HG03060 (cell line): ENCODE measurements at regions not wholly inside any gene's neighbourhood (a gene's known extent, or its start where the extent isn't known, plus 50 kb on each side); places are given as distances from the start of the nearest gene placed in this dataset.
A peak's percentile ranks its signal among the peaks of the same experiment; 100 is the strongest.
"Not testable (repeated sequence)": the region's sequence is repeated elsewhere in the genome, so short reads cannot be mapped to it uniquely, and the experiment has no call there.

ENCODE experiments used
- ATAC-seq: cut with Tn5 transposase; IDR thresholded peaks from one replicate; pipeline ENCODE4 v1.9.1; 2021; ENCODE audit warnings: low read depth, moderate number of reproducible peaks; ENCODE audit not compliant: unreplicated experiment

DNA sequence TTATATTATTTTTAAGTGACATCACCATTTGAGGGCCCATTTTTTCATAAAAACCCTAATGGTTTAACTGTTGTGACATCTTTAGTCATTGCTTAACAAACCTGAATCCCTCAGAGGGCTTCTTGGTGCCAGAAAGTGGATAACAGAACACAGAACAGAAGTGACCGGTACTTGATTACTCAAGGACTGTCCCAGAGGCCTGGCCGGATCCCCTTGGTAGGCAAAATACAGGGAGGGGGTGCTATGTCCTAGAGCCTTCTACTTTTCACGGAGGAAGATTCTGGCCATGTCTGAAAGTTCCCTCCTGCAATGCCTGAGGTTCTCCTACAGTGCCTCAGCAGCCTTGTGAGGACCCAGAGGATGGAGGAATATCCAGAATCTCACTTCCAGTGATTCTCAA, 94.3 kb upstream of the DCLK2 start:
- no peak for ATAC-seq

DNA sequence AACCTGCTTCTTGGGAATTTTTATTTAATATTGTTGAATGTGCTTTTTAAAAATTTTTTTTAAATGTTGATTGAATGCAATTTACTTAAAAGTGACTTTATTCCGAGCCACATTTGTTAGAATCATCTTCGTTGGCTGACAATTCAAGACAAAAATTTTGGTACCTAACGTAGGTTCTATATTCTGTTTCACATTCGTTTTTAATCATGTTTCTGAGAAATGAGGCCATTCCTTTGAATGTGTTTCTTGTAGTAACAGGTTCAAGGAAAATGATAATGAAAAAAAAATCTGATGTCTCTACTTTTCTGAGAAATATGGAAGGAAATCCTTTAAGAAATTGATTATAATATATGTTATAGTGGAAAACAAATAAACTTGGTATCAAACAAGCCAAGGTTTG, 92.3 kb upstream of the DCLK2 start:
- no peak for ATAC-seq

DNA sequence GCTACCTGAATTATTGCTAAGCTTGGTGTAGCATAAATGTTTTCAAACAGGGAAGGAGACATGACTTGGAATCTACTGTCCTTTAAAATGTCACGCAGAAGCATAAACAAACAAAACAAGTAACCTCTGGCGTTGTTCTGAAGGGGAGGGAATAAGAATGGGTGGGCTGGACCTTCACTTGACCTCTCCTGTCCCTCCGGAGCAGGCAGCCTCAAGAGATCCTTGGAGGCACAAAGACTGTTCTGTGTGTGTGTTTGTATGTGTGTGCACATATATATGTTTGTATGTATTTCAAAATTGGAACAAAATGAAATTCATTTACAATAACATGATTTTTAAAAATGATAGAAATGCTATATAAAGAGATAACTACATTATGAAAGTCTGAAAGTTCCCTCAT, 91.3 kb upstream of the DCLK2 start:
- ATAC-seq: no peak

DNA sequence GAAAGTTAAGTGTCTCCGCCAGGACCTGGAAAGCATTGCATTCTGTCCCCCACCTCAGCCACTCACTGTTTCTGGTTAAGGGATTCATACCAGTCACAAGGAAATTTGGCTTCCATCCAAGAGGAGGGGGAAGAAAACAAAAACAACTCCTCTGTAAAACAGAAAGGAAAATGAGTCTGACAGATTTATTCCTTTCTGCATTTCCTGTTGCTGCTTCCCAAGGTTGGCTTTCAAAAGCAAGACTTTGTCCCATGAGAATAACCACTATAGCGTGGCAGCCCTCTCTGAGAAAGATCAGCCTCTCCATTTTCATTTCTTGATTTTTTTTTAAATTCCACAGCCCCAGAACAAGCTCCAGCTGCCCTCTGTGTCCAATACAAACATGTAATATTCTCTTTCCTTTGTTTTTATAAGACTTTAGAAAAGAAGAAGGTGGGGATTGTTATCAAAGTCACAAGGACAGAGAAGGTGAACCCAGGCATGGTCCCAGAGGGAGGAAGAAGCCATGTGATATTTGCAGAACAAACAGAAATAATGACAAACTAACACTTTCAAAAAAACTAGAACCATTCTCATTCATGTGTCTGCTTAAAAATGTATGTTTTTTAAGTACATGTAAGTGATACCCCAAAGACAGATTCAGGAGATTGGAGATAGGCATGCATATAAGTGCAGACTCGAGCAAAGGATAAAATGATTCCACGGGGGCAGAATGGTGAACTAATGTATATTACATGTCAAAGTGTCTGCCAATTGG, 90.7 kb upstream of the DCLK2 start:
- ATAC-seq: no peak

DNA sequence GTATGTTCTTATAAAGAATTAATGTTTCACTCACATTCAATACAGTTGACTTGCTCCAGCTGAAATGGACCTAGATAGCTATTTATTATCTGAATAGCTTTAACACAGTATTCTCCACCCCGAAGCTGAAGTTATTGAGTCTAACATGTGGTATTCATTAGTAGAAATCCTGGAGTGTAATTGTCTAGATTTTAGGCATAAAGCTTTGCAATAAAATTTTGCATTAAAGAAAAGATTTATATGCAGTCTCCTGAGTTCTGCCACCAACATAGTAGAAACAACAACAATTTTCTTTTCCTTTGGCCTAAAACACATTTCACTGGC, 90.2 kb upstream of the DCLK2 start:
- ATAC-seq: no peak

DNA sequence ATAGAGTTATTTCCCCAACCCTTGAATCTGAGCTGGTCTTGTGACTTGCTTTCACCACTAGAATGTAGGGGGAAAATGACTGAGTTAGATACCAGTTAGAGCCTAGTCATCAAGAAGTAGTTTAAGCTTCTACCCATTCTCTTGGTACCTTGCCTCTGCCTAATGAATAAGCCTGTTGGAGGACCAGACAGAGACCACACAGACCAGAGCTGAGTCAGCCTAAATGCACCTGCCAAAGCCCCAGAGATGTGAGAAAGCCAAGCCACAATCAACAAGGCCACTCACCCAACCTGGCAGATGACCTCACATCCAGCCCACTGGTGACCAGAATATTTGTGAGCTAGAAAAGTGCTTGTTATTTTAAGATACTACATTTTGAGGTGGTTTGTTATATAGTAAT, 85.2 kb upstream of the DCLK2 start:
- no peak for ATAC-seq

DNA sequence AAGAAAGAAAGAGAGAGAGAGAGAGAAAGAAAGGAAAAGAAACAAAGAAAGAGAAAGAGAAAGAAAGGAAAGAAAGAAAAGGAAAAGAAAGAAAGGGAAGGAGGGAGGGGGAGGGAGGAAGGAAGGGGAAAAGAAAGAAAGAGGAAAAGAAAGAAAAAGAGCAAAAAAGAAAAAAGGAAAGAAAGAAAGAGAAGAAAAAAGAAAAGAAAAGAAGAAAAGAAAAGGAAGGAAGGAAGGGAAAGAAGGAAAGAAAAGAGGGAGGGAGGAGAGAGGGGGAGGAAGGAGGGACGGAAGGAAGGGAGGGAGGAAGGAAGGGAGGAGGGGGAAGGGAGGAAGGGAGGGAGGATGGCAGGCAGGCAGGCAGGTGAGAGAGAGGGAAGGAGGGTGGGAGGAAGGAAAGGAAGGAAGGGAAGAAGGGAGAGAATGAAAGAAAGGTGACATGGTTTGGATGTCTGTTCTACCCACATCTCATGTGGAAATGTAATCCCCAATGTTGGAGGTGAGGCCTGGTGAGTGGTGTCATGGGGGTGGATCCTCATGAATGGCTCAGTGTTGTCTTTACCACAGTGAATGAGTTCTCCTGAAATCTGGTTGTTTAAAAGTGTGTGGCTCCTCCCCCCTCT, 83.0 kb upstream of the DCLK2 start:
- no peak for ATAC-seq

DNA sequence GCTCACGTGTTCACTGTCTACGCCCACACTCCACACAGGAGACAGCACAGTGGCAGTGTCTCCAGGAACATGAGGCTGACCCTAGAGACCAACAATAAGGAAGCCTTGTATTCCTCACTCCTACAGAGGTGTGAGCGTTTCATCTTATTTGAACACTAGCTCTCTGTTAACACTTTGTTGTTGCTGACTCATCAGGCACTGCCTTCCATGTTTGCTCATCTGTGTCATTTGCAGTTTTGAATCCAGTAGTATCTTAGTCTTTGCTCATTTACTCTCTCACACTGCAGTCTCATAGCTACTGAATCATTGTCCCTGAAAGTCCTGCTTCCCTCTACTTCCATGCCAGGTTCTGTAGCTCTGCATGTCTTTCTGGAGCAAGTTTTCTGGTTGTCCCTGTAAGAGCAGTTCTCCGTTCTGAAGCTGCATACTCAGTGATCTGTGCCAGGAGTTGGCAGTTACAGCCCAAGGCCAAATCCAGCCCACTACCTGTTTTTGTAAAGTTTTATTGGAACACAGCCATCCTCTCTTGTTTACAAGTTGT, 80.3 kb upstream of the DCLK2 start:
- ATAC-seq: peak; percentile 77

DNA sequence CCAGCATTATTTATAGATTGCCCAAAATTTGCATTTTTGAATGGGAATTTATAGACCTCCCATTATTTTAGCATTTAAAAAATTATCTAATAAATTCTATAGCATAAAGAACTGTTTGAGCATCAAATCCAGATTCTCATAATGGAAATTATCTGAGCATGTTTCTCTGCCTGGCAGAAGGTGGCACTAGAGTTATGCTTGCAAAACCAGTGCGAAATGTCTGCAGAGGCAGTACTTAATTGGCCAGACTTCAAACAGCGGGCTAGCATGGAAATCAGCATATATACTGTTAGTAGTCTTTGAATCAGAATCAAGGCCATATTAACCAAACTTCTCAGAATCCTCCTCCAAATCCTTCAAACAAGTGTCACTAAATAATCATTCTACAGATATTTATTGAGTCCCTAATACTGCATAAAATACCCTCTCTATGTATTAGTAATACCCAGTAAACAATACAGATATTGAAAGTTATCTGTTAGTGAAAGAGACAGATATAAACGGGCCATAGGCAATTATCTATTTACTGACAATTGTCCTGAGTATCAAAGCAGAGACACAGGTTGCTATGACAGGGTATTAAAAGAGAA, 78.7 kb upstream of the DCLK2 start:
- ATAC-seq: no peak

DNA sequence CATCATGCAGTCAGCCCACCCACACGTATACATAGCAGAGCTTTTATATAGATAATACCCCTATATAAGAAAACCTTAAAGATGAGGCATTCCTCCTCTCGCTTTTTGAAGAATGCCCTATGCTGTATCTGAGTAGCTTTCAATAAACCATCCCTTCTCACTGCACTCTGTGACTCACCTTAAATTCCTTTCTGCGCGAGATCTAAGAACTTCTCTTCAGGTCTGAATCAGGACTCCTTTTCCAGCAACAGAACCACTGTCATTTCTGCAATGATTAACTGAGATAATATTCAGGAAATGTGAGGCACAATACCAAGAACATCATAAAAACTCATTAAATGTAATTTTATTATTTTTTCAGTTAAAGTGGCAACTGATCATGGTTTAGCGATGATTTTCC, 76.4 kb upstream of the DCLK2 start:
- ATAC-seq: no peak

DNA sequence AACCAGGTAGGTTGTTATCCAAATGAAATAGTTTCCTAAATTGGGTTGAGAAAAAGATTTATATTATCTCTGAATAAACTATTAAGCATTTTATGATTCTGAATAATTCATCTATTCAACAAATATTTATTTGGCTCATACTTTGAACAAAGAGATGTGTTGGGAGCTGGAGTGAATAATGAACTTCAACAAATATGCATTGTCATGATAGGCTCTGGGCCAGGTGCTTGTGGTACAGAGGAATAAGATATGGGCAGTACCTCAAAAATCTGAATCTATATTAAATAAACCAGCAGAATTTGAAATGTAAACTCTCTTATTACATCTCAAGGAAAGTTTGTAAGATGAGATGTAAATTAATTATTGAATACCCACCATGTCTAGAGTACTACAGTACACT, 75.7 kb upstream of the DCLK2 start:
- ATAC-seq: no peak

DNA sequence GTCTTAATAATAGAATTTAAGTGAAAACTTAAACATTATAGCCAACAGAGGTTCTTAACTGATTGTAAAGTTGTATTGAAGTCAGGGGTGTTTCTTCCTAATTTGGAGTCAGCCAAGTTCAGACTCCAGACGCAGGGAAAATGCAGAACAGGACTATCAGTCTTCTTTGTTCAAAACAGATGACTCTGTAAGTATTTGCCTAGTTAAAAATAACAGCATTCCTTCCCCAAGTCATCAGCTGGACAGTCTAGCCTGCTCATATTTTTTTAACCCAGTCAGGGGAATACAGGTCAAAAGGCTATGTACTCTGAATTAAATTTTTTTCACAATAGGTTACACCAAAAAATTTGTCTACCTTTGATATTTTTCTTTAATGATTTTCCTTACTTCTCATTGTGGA, 73.8 kb upstream of the DCLK2 start:
- no peak for ATAC-seq

DNA sequence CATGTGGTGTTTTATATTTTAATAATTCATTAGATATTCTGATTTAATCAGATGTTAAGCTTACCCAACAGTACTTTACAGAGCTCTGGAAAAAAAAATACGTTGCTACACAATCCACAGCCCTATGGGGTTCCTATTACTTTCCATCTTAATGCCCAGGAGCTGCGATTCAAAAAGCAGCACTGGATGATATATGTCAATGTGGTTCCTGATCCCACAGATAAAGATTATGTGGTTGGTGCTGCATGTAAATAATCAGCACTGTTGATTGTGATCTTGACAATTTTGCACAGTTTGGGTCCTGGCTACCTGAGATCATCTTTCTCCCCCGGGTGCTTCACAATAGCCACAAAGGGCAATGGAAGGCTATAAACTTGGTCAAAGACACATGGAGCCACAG, 72.7 kb upstream of the DCLK2 start:
- ATAC-seq: no peak

DNA sequence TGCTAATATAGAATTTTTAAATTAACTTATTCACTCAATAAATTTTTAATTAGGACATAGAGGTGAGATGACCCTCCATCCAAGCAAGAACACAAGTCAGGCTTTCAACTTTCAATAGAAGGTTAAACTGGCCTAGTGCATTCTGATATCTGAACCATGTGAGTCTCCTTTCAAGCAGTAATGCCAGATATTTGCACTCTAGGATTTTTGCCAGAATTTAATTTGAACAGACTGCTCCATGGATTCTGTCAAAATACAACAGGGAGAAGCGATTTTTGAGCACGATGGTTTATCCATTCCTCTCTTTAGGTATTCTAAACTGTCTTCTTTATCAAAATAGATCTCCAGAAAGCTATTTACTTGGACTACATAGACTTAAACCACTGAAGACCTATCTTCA, 72.0 kb upstream of the DCLK2 start:
- no peak for ATAC-seq

DNA sequence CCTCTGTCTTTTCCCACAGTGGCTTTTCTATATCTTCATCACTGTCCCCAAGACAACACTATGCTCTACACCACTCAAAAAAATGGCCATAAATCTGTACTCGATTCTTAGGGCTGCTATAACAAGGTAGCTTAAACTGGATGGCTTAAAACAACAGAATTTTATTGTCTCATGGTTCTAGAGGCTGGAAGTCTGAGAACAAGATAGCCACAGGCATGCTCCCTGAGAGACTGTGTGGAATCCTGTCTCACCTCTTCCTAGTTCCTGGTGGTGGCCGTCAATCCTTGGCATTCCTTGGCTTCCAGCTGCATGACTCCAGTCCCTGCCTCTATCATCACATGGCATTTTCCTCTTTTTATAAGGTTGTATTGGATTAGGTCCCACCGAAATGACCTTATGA, 70.7 kb upstream of the DCLK2 start:
- ATAC-seq: no peak

DNA sequence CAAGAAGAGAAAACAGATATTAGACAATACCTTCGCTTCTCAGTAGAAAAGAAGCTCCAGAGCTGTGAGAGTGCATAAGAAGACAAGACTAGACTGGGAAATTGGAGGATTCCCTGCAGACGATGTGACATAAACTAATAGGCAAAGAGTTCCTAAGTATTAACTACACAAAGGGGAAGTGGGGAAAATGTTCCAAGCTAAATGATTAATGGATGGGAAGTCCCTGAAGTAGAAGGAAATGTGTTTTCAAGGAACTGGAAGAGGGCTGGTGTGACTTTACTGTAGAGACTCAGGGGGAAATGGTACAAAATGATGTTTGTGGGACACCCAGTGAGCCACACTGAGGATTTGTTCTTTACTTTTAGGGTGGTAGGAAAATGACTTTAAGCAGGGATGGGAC, 69.7 kb upstream of the DCLK2 start:
- ATAC-seq: no peak

DNA sequence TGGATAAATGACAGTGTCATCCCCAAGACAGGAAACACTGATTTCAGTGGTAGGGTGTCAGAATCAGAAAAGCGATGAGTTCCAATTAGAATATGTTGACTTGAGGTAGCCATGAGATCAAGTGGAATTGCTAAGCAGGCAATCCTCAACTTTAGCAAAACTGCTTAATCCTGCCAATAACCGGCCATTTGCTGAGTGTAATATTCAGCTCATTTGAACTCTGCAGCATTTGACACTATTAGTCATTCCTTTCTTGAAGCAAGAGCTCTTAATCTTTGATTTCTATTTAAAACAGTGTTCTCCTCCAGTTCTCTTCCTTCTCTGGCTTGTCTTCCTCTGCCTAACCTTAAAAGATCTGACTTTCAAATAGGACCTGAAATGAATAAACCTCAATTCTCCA, 68.7 kb upstream of the DCLK2 start:
- ATAC-seq: no peak

DNA sequence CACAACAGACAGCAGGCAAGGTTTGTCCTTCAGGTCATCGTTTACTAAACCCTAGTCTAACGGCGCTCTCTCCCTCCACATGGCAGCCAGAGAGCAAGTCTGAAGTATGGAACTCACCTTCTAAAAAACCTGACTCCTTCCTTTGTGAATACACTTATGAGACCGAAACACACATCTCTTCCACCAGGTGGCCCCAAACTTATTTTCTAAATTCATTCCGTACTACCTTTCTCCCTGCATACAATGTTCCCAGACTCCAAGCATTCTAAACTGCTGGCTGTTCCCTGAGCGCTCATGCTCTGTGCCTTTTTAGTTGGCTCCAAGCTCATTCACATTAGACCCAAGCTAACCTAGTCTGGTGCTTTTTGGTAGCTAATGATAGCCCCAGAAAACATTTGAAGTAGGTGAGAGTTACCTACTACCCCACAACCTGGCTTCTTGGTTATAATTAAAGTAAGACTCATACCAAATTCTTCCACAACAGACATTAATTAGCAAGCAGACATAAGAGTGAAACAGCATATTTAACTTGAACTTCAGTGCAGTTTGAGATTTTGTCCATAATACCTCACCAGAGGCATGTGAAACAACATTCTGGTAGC, 67.6 kb upstream of the DCLK2 start:
- ATAC-seq: no peak

DNA sequence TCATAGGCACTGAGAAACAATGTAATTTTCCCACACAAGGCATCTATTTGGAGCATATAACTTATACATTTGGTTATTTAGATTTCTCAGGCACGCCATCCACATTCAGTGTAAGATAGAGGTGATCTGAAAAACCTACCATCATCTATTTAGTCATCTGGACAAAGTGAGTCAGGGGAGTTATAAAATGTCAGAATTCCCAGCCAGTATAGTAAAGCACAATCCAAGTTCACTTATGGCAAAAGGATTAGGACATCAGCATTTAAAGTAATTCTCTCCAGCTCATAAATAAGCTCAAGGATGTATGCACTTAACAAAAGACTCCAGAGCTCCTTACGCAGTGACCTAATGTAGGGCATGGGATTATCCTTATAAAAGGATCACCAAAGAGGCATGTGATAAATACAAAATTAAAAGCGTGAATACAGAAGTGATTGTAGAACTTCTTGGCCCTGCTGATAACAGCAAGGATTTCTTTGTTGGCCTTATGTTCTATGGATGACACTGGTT, 65.3 kb upstream of the DCLK2 start:
- ATAC-seq: no peak

DNA sequence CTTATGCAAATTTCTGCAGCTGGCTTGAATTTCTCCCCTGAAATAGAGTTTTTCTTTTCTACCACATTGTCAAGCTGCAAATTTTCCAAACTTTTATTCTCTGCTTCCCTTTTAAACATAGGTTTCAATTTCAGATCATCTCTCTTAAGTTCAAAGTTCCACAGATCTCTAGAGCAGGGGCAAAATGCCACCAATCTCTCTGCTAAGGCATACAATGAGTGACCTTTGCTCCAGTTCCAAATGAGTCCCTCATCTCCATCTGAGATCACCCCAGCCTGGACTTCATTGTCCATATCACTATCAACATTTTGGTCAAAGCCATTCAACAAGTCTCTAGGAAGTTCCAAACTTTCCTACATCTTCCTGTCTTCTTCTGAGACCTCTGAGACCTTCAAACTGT, 62.3 kb upstream of the DCLK2 start:
- ATAC-seq: not testable (repeated sequence)

DNA sequence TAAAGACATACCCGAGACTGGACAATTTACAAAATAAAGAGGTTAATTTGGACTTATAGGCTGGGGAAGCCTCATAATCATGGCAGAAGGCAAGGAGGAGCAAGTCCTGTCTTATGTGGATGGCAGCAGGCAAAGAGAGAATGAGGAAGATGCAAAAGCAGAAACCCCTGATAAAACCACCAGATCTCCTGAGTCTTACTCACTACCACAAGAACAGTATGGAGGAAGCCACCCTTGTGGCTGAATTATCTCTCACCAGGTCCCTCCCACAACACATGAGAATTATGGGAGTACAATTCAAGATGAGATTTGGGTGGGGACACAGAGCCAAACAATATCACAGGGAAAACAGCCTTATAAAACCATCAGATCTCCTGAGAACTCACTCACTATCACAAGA, 61.6 kb upstream of the DCLK2 start:
- ATAC-seq: not testable (repeated sequence)
